Lower leg skin (tissue), 4 donors: ENCODE measurements at regions not wholly inside any gene's neighbourhood (a gene's known extent, or its start where the extent isn't known, plus 50 kb on each side); places are given as distances from the start of the nearest gene placed in this dataset.
"Not testable (repeated sequence)": the region's sequence is repeated elsewhere in the genome, so short reads cannot be mapped to it uniquely, and the experiment has no call there.

Source experiments
- DNase-seq, 2 donors: peaks; one replicate each; pipeline ENCODE4 v3.0.0-alpha.2; 2019; ENCODE audit warnings: low spot score in 2 of 2
- H3K4me3 ChIP-seq: fragments of 200-600 bp; sonication (generic); 2 replicates; pipeline ENCODE4 v1.5.1; 2017; ENCODE audit warnings: mild to moderate bottlenecking, low read depth; ENCODE audit not compliant: poor library complexity, severe bottlenecking
- POLR2A ChIP-seq, 2 donors: fragments of 450-650 bp; IDR thresholded peaks; one replicate each; pipeline ENCODE4 v1.6.1; 2016 to 2017; ENCODE audit warnings: antibody characterized with exemption in 2 of 2, mild to moderate bottlenecking in 1 of 2, moderate library complexity in 1 of 2
- WGBS, 2 donors: methylation state at CpG; one replicate each; pipeline ENCODE4 v1.1.5; 2018; 5-methylcytosine and 5-hydroxymethylcytosine counted together
- intact Hi-C: fragments of 100-400 bp; cut with DNase I; formaldehyde crosslinking; loops from one replicate; pipeline ENCODE4 v1.15.0; 2023; ENCODE audit warnings: low total_unique reads
- TF ChIP-seq, protein P1 (sequence below), 3 donors: fragments of 450-650 bp; IDR thresholded peaks; one replicate each; pipeline ENCODE4 v1.5.1; 2016; ENCODE audit warnings: antibody characterized with exemption in 3 of 3, mild to moderate bottlenecking in 3 of 3, moderate library complexity in 2 of 3

DNA sequence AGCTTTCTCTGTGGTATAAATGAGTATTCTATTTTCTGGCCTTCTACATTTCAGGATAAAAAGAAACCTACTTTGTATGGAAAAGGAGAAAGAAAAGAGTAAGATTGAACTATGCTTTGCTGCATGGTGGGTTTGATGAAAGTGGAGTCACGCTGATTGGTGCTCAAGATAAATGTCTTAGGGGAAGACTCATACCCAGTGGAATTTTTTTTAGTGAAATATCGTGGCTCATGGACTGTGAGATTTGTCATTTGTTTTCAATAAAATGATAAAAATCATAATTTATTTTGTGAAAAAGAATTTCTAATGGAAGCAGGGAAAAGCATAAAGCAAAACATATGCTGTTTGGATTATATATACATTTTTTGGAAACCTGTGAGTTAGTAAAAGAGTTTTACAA, 292.5 kb downstream of the ZPLD1 start:
- DNase-seq = no peak
- no peak overlapping the region for H3K4me3 ChIP-seq
- TF ChIP-seq, protein P1, sequence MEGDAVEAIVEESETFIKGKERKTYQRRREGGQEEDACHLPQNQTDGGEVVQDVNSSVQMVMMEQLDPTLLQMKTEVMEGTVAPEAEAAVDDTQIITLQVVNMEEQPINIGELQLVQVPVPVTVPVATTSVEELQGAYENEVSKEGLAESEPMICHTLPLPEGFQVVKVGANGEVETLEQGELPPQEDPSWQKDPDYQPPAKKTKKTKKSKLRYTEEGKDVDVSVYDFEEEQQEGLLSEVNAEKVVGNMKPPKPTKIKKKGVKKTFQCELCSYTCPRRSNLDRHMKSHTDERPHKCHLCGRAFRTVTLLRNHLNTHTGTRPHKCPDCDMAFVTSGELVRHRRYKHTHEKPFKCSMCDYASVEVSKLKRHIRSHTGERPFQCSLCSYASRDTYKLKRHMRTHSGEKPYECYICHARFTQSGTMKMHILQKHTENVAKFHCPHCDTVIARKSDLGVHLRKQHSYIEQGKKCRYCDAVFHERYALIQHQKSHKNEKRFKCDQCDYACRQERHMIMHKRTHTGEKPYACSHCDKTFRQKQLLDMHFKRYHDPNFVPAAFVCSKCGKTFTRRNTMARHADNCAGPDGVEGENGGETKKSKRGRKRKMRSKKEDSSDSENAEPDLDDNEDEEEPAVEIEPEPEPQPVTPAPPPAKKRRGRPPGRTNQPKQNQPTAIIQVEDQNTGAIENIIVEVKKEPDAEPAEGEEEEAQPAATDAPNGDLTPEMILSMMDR (IDR thresholded peaks at IDR 0.05) = no peak
- TF ChIP-seq POLR2A (IDR thresholded peaks at IDR 0.05) = no peak
- 75% methylated on average over 2 of the region's 2 CpGs for WGBS, 2 donors
- intact Hi-C loops = no loop called here

DNA sequence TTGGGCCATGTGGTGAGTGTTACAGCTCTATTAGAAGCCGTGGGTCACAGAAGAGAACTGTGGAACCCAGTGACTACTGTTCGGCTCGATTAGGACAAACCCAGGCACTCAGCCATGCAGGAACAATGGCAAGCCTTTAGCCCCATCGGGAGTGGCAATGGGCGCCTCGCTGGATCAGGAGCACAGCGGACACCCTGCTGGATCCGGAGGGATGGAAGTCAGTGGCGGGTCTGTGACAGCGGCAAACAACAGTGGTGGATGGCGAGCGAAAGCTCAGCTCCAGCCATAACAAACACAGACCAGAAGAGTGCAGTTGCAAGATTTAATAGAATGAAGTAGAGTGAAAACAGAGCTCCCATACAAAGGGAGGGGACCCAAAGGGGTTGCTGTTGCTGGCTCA, 297.8 kb downstream of the ZPLD1 start:
- DNase-seq, intact Hi-C loops, H3K4me3 ChIP-seq: not testable (repeated sequence)
- WGBS, 2 donors = 93 to 95% methylated on average over 12 of the region's 12 CpGs

DNA sequence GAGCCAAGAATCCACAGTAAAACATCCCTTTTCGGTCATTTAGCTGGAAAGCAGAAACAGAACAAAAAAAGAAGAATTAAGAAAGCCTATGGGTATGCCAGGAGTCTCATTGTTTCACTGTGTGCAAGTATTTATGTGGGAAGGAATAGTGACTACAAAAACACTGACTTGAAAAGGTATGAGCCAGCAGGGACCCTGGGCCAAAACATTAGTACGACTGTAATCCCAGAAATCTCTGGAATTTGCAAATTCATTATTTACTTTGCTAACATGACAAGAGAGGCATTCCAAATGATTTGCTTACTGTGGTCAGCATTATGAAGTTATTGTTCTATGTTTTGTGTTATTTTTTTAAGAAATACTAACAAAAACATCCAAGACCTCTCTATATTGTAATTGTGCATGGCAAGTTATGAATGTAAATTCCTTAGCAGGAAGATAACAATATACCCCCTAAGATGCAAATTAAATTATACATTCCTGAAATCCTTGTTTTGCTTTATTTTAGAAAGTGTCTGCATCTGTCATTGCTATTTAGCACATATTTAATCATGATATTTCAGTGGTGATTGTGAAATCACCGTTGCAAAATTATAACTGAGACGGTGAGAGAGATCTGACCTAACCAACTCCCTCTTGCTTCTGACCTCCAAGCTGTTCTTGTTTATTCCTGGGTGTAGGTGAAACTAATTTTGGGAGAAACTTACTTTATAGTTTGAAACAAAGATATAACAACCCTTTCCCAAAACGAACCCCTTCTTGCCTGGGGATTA, 299.2 kb downstream of the ZPLD1 start:
- intact Hi-C loops = no loop called here
- TF ChIP-seq POLR2A (IDR thresholded peaks at IDR 0.05) = no peak
- TF ChIP-seq, protein P1 (IDR thresholded peaks at IDR 0.05) = no peak
- WGBS, 2 donors = 37 to 45% methylated on average over 5 of the region's 5 CpGs
- H3K4me3 ChIP-seq = no peak overlapping the region
- DNase-seq = no peak

DNA sequence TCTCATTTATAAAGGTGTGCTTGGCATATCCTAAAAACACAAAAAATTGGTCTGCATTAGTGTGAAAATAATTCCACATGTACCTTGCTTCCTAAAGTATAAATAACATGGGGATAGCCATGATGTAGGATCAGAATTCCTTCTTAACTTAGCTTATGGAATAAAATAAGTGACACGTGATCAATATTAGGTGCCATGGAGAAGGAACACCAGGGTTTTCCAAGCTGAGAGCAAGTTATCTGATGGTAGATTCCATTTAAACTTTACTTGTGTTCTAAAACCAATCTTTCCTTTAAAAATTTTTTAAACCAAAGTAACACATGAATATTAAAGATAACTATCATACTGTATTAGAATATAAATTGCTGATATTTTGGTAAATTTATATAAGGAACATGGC, 300.5 kb downstream of the ZPLD1 start:
- intact Hi-C loops = no loop called here
- 81 to 95% methylated on average over 1 of the region's 1 CpG for WGBS, 2 donors
- no peak for TF ChIP-seq POLR2A (IDR thresholded peaks at IDR 0.05)
- no peak overlapping the region for H3K4me3 ChIP-seq
- DNase-seq = no peak

DNA sequence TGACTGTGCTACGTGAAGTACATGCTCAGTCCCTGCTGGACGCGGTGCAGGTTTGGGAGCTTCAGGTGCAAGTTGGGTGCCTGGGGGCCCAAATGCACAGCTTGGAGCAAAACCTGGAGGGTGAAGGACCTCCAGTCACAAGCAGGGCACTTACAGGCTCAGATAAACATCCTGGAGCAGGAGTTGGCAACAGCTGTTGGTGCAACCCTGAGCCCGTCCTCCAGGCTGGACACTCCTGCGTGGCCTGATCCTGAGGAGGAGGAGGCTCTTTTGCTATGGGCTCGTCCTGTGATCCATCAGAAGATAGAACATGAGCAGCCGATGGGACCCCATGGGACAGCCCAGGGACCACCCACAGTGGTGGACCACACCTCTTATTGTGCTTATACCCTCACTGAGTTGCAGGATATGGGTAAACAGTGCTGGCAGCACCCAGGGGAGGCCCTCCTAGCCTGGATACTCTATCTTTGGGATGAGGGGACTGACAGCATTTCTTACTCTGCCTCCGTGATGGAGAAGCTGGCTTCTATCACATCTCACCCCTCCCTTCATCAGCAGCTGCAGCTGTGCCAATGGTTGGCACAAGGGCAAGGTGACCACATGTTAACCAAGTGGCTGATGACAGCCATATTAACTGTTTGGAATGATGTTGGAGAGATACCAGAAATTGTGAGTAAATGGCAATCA, 301.6 kb downstream of the ZPLD1 start:
- no peak overlapping the region for H3K4me3 ChIP-seq
- intact Hi-C loops = no loop called here
- 86 to 88% methylated on average over 8 of the region's 8 CpGs for WGBS, 2 donors
- TF ChIP-seq, protein P1 (IDR thresholded peaks at IDR 0.05) = no peak
- no peak for TF ChIP-seq POLR2A (IDR thresholded peaks at IDR 0.05)
- no peak for DNase-seq

DNA sequence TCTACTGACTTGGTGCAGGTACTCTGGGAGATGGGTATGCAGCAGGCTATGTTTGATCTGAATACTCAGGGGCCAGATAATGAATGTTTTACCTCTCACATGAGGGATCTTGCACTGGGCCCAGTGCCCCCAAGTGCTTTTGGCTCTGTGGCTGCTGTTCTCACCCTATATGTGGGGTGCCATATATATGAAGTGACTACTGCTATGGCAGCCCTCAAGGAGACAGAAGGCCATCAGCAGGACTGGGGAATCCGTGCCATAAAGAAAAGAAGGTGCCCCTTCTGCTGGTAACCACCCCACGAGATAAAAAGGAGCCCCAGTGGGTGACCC, 302.1 kb downstream of the ZPLD1 start:
- H3K4me3 ChIP-seq = no peak overlapping the region
- TF ChIP-seq, protein P1 (IDR thresholded peaks at IDR 0.05) = no peak
- TF ChIP-seq POLR2A (IDR thresholded peaks at IDR 0.05) = no peak
- intact Hi-C loops = no loop called here
- DNase-seq = no peak
- 74 to 85% methylated on average over 2 of the region's 2 CpGs for WGBS, 2 donors

DNA sequence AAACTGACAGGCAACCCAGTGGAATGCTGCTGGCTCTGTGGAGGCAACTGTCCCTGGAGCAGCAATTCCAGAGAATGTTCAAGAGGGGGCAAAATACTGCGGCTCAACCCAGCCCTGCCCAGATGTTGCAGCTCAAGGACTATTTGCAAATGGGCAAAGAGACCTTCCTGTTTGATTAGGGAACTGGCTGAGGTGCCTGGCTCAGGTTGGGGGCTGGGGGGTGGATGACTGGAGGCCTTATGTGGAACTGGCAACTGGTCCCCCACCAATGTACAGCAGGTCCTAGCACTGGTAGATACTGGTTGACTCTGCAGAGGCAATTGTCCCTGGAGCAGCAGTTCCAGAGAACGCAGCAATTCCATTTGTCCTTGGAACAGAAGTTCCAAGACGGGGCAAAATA, 302.5 kb downstream of the ZPLD1 start:
- intact Hi-C loops = no loop called here
- 89 to 91% methylated on average over 3 of the region's 3 CpGs for WGBS, 2 donors
- no peak overlapping the region for H3K4me3 ChIP-seq
- no peak for TF ChIP-seq POLR2A (IDR thresholded peaks at IDR 0.05)
- TF ChIP-seq, protein P1 (IDR thresholded peaks at IDR 0.05) = no peak
- no peak for DNase-seq
